ENCODE measurements at regions not wholly inside any gene's neighbourhood (a gene's known extent, or its start where the extent isn't known, plus 50 kb on each side); places are given as distances from the start of the nearest gene placed in this dataset.

- DNase-seq = no peak
These were observed 198.4 kb upstream of the RASA1 start for GRCh38 chr5:87069311-87069710.

GRCh38 chr5:87069974-87070608, 197.6 kb upstream of the RASA1 start:
- no peak for DNase-seq

- no peak for DNase-seq
These were observed 193.6 kb upstream of the RASA1 start for GRCh38 chr5:87074072-87074471.

- no peak for DNase-seq
These were observed 192.6 kb upstream of the RASA1 start for GRCh38 chr5:87074934-87075541.

GRCh38 chr5:87076411-87076810, 191.3 kb upstream of the RASA1 start:
- no peak for DNase-seq

- no peak for DNase-seq
These were observed 190.8 kb upstream of the RASA1 start for GRCh38 chr5:87076931-87077330.

- DNase-seq = no peak
These were observed 188.5 kb upstream of the RASA1 start for GRCh38 chr5:87079219-87079618.

- DNase-seq = no peak
These were observed 186.7 kb upstream of the RASA1 start for GRCh38 chr5:87081016-87081415.

GRCh38 chr5:87081511-87082372, 185.9 kb upstream of the RASA1 start:
- peak; percentile 6 to 12 for DNase-seq

- DNase-seq = no peak
These were observed 173.3 kb upstream of the RASA1 start for GRCh38 chr5:87094347-87094746.

GRCh38 chr5:87094833-87095232, 172.8 kb upstream of the RASA1 start:
- DNase-seq = no peak

GRCh38 chr5:87095787-87096186, 171.9 kb upstream of the RASA1 start:
- DNase-seq = no peak

- DNase-seq = no peak
These were observed 170.0 kb upstream of the RASA1 start for GRCh38 chr5:87097664-87098063.

- no peak for DNase-seq
These were observed 168.3 kb upstream of the RASA1 start for GRCh38 chr5:87099291-87099839.

- DNase-seq = no peak
These were observed 167.7 kb upstream of the RASA1 start for GRCh38 chr5:87099968-87100367.

- no peak for DNase-seq
These were observed 166.4 kb upstream of the RASA1 start for GRCh38 chr5:87101321-87101720.

GRCh38 chr5:87102841-87103240, 164.8 kb upstream of the RASA1 start:
- DNase-seq = no peak

- no peak for DNase-seq
These were observed 163.9 kb upstream of the RASA1 start for GRCh38 chr5:87103616-87104287.

GRCh38 chr5:87105577-87105976, 162.1 kb upstream of the RASA1 start:
- no peak for DNase-seq

GRCh38 chr5:87109746-87110145, 157.9 kb upstream of the RASA1 start:
- DNase-seq = no peak

- no peak for DNase-seq
These were observed 157.0 kb upstream of the RASA1 start for GRCh38 chr5:87110721-87111120.

GRCh38 chr5:87113861-87114260, 153.8 kb upstream of the RASA1 start:
- DNase-seq = no peak

- no peak for DNase-seq
These were observed 153.1 kb upstream of the RASA1 start for GRCh38 chr5:87114631-87115030.
